Ovary (tissue), 7 donors: ENCODE measurements at regions not wholly inside any gene's neighbourhood (a gene's known extent, or its start where the extent isn't known, plus 50 kb on each side); places are given as distances from the start of the nearest gene placed in this dataset.

Experiments used
- DNase-seq, 5 donors: peaks; one replicate each; pipeline ENCODE4 v3.0.0-alpha.2; 2019 to 2020
- H3K27ac ChIP-seq, 2 donors: fragments of 200-600 bp; one replicate each; pipeline versions ENCODE4 v1.5.1 to v1.8.0; 2019 to 2022
- H3K27me3 ChIP-seq: fragments of 200-600 bp; one replicate; pipeline ENCODE4 v1.8.0; 2022
- H3K36me3 ChIP-seq: fragments of 200-600 bp; sonication (generic); one replicate; pipeline ENCODE4 v1.5.1; 2019
- H3K4me1 ChIP-seq: one replicate; pipeline ENCODE4 v1.8.1; 2013; ENCODE audit warnings: mild to moderate bottlenecking, moderate library complexity; ENCODE audit not compliant: insufficient read depth
- H3K4me3 ChIP-seq: fragments of 200-600 bp; sonication (generic); one replicate; pipeline ENCODE4 v1.5.1; 2017
- H3K9me3 ChIP-seq, 2 donors: fragments of 200-600 bp in 1 of 2; sonication (generic) in 1 of 2; one replicate each; pipeline versions ENCODE4 v1.5.1 to v1.8.1; 2013 to 2019; ENCODE audit warnings: mild to moderate bottlenecking in 1 of 2, moderate library complexity in 1 of 2
- CTCF ChIP-seq, 3 donors: fragments of 450-650 bp in 2 of 3; fragments of 200-600 bp in 1 of 3; IDR thresholded peaks; one replicate each; pipeline versions ENCODE4 v1.5.1 to v1.8.0; 2016 to 2022; ENCODE audit warnings: antibody characterized with exemption in 3 of 3, mild to moderate bottlenecking in 1 of 3
- EP300 ChIP-seq: sonication (generic); formaldehyde crosslinking; IDR thresholded peaks from one replicate; pipeline ENCODE4 v1.6.1; 2017; ENCODE audit warnings: antibody characterized with exemption
- POLR2A ChIP-seq: fragments of 450-650 bp; IDR thresholded peaks from one replicate; pipeline ENCODE4 v1.6.1; 2017; ENCODE audit warnings: antibody characterized with exemption, mild to moderate bottlenecking, moderate library complexity
- WGBS, 3 donors: extraction: QIAGEN DNeasy Blood & Tissue Kit in 1 of 3; methylation state at CpG; one replicate each; pipeline versions ENCODE4 v1.1.5 to v1.1.7; 2013 to 2017; 5-methylcytosine and 5-hydroxymethylcytosine counted together
- intact Hi-C, 4 donors: fragments of 100-400 bp; cut with DNase I; formaldehyde crosslinking; loops; one replicate each; pipeline versions ENCODE4 v1.11.0 to v1.15.1; 2022 to 2023
- donor health status: DM: no; HTN: no; CAD: no; lungs with moderate emphysema.
- donor health status: DM: no; HTN: no; CAD: no.
- donor health status: Bipolar disorder and iron deficiency.
- donor health status: DM: no; HTN: no; CAD: no.
- donor health status: DM: yes; HTN: yes; CAD: no.

- no peak overlapping the region for H3K27ac ChIP-seq
- DNase-seq: no peak
- no peaks in the 10 kb centered on the region for H3K4me1 ChIP-seq
- H3K36me3 ChIP-seq: no peaks in the 10 kb centered on the region
- TF ChIP-seq EP300 (no peak), POLR2A (no peak), CTCF (IDR thresholded peaks at IDR 0.05) (no peak)
- H3K4me3 ChIP-seq: no peak overlapping the region
- H3K9me3 ChIP-seq: peaks cover 0 to 4% of the 10 kb centered on the region in 2 donors
- H3K27me3 ChIP-seq: no peaks in the 10 kb centered on the region
- WGBS, 3 donors: 28 to 46% (median 36%) methylated on average over 6 of the region's 6 CpGs
- intact Hi-C loops: no loop called here
Observed at GRCh38 chr6:12348530-12349511, 58.7 kb downstream of the EDN1 start.

DNA sequence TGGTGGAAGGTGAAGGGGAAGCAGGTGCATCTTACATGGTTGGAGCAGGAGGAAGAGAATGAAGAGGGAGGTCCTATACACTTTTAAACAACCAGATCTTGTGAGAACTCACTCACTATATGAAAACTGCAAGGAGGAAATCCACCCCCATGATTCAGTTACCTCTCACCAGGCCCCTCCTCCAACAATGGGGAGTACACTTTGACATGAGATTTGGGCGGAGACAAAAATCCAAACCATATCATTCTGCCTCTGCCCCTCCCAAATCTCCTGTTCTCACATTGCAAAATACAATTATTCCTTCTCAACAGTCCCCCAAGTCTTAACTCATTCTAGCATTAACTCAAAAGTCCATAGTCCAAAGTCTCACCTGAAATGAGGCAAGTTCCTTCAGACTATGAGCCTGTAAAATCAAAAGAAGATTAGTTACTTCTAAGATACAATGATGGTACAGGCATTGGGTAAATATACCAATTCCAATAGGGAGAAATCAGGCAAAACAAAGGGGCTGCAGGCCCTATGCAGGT lies 60.5 kb downstream of the EDN1 start:
- WGBS, 3 donors: 90 to 92% (median 91%) methylated on average over 1 of the region's 1 CpG
- Histone ChIP-seq H3K27ac (no peak overlapping the region), H3K27me3 (no peaks in the 10 kb centered on the region), H3K36me3 (no peaks in the 10 kb centered on the region), H3K4me1 (no peaks in the 10 kb centered on the region), H3K4me3 (no peak overlapping the region), H3K9me3 (peaks cover 0 to 4% of the 10 kb centered on the region in 2 donors)
- intact Hi-C loops: no loop called here
- DNase-seq: no peak
- TF ChIP-seq POLR2A (no peak), EP300 (no peak), CTCF (IDR thresholded peaks at IDR 0.05) (no peak)

DNA sequence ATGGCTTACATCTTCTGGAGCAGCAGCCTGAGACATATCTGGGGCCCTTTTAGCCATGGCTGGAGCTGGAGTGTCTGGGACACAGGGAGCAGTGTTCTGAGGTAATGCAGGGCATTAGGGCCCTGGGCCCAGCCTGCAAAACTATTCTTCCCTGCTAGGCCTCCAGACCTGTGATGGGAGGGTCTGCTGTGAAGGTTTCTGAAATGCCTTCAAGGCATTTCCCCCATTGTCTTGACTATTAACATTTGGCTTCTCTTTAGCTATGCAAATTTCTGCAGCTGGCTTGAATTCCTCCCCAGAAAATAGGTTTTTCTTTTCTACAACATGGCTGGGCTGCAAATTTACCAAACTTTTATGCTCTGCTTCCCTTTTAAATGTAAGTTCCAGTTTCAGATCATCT lies 61.5 kb downstream of the EDN1 start:
- Histone ChIP-seq H3K27ac (no peak overlapping the region), H3K27me3 (no peaks in the 10 kb centered on the region), H3K9me3 (peaks cover 0 to 4% of the 10 kb centered on the region in 2 donors), H3K4me3 (no peak overlapping the region), H3K36me3 (no peaks in the 10 kb centered on the region), H3K4me1 (no peaks in the 10 kb centered on the region)
- intact Hi-C loops: no loop called here
- TF ChIP-seq EP300: no peak
- no peak for TF ChIP-seq CTCF (IDR thresholded peaks at IDR 0.05)
- no peak for TF ChIP-seq POLR2A
- no peak for DNase-seq

DNA sequence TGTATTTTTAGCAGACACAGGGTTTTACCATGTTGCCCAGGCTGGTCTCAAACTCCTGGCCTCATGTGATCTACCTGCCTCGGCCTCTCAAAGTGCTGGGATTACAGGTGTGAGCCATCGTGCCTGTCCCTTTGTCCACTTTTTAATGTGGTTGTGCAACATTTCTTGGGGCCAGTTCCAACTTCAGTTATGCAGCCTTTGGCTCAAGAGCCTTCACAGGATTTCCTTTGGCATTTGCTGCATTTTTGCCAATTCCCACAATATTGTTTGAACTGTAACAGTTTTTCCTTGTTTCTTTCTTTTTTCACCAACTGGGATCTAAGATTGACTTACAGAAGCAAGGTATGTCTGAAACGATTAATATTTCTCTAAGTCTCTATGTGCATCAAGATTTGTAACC lies 63.6 kb downstream of the EDN1 start:
- H3K36me3 ChIP-seq: no peaks in the 10 kb centered on the region
- H3K27ac ChIP-seq: no peak overlapping the region
- peaks cover 0 to 4% of the 10 kb centered on the region in 2 donors for H3K9me3 ChIP-seq
- DNase-seq: no peak
- WGBS, 3 donors: 77 to 80% (median 80%) methylated on average over 3 of the region's 3 CpGs
- H3K4me1 ChIP-seq: no peaks in the 10 kb centered on the region
- TF ChIP-seq EP300 (no peak), CTCF (IDR thresholded peaks at IDR 0.05) (no peak), POLR2A (no peak)
- intact Hi-C loops: no loop called here
- no peak overlapping the region for H3K4me3 ChIP-seq
- no peaks in the 10 kb centered on the region for H3K27me3 ChIP-seq
